NCI-H446 (cell line): ENCODE measurements at regions not wholly inside any gene's neighbourhood (a gene's known extent, or its start where the extent isn't known, plus 50 kb on each side); places are given as distances from the start of the nearest gene placed in this dataset.

ENCODE experiments used
- DNase-seq, 2 experiments: peaks; one replicate each; lab custom pipeline; 2025; lab: John Stamatoyannopoulos, UW

GRCh38 chr10:130799532-130799931, 512.0 kb downstream of the TCERG1L start:
- DNase-seq: no peak

GRCh38 chr10:130800281-130800680, 511.2 kb downstream of the TCERG1L start:
- no peak for DNase-seq

- no peak for DNase-seq
Observed at GRCh38 chr10:130801276-130801675, 510.2 kb downstream of the TCERG1L start.

DNA sequence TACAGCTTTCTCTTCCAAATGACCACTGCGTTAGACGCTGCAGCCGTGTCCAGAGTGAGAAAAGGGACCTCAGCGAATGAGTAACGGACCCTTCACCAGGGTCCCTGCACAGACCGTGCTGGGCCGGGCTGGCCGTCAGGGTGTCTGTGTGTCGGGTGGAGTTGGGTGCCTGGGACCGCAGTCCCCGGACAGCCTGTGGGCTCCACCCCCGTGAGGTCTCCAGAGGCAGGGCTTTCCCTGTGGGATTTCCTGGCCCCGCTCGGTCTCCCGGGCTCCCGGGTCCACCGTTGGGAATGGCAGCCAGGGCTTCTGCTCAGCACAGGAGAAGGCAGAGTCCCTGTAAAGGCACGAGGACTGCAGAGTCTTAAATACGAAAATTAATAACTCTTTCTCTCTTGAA, 509.7 kb downstream of the TCERG1L start:
- no peak for DNase-seq

DNA sequence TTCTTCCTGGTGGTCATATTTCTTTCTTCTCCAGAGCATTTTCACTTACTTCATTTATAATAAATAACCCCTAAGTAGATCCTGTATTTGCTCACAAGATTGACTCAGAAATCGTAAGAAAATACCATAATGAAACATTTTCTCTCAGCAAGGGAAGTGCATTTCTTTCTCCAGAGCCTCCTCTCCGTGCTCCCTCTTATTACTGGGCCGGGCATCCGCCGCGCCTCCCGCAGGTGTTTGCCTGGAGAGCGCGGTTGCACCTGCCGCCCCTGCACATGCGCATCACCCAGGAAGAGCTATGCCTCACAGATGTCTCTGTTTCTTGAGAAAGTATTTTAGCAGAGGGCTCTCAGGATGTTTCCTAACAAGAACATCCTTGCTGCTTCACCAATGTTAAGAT, 509.2 kb downstream of the TCERG1L start:
- DNase-seq: no peak

GRCh38 chr10:130804281-130804680, 507.2 kb downstream of the TCERG1L start:
- no peak for DNase-seq

- DNase-seq: no peak
Observed at GRCh38 chr10:130804778-130805634, 506.5 kb downstream of the TCERG1L start.

DNA sequence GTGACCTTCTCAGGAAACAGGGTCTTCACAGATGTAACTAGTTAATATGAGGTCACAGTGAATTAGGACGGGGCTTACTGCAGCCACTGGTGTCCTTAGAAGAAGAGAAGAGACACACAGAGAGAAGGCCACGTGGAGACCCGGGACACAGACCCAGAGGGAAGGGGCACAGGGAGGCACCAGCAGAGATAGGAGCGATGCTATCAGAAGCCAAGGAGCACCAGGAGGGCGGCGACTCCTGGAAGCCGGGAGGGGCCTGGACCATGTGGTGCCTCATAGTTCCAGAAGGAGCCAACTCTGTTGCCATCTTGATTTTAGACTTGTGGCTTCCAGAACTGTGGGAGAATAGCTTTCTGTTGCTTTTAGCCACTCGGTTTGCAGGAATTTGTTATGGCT, 505.9 kb downstream of the TCERG1L start:
- no peak for DNase-seq

DNA sequence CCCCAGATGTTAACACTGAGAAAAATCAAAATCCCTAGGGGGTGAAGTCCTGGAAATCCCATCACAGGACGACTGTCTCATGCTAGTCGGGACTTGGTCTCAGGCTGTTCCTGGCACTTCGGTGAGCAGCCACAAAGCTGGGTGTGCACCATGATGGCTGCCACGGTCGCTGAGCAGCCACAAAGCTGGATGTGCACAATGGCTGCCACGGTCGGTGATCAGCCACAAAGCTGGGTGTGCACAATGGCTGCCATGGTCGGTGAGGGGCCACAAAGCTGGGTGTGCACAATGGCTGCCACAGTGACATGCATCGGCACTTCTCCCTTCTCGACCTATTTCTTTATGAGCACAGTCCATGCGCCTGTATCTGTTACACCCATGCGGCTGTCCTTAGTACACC, 505.1 kb downstream of the TCERG1L start:
- no peak for DNase-seq

DNA sequence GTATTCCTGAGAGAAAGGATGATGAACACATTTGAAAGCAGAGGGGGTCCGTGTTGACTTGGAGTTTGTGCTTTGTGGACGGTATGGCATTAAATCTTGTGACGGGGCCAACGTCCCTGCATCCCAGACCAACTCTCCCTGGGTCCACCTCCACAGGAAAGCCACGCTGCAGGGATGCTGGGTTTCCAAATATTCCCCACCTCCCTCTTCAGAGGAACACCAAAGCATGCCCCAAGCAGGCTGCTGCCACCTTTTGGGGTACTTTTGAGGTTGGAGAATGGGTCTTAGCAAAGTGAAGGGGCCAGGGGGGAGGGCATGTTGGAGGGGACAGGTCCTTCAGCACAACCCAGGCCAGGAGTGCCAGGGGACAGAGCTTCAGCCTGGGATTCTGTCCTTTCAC, 504.4 kb downstream of the TCERG1L start:
- no peak for DNase-seq

DNA sequence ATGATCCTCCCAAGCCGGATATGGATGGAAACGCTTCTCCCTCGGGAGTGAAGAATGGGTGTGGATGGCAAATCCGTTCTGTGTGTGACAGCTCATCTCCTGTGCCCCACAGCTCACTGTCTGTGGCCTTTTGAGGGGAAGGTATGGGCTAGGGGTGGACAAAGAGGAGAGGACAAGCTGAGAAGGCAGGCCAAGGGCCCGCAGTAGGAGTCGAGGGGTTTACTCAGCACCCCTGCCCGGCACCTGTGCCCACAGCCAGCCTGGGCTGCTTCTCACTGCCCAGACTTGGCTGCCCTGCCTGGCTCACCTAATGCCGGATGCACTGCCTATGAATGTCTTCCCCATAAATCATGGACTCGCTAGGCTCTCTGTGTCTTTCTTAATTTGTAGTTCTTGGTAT, 503.8 kb downstream of the TCERG1L start:
- no peak for DNase-seq

- no peak for DNase-seq
Observed at GRCh38 chr10:130808243-130808642, 503.3 kb downstream of the TCERG1L start.

- DNase-seq: no peak
Observed at GRCh38 chr10:130808686-130809085, 502.8 kb downstream of the TCERG1L start.

- DNase-seq: no peak
Observed at GRCh38 chr10:130809181-130809580, 502.3 kb downstream of the TCERG1L start.

- DNase-seq: no peak
Observed at GRCh38 chr10:130809761-130810515, 501.6 kb downstream of the TCERG1L start.

DNA sequence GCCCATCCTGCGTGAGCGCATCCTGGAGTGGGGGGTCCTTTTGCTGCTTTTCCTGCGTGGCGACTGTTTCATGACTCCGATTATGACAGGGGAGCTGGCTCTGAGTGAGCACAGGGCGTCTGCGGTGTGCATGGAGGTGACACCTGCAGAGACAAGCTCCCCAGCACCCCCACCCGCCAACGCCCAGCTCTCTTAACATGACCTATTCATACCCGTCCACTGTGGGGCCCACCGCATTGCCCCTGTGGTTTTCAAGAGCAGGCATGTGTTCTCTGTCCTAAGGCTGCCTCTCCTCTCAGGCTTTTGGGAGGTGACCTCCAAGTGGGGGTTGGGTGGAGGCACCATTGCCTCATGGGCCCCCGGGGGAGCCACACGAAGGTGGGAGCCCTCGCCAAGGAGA, 500.7 kb downstream of the TCERG1L start:
- DNase-seq: no peak

DNA sequence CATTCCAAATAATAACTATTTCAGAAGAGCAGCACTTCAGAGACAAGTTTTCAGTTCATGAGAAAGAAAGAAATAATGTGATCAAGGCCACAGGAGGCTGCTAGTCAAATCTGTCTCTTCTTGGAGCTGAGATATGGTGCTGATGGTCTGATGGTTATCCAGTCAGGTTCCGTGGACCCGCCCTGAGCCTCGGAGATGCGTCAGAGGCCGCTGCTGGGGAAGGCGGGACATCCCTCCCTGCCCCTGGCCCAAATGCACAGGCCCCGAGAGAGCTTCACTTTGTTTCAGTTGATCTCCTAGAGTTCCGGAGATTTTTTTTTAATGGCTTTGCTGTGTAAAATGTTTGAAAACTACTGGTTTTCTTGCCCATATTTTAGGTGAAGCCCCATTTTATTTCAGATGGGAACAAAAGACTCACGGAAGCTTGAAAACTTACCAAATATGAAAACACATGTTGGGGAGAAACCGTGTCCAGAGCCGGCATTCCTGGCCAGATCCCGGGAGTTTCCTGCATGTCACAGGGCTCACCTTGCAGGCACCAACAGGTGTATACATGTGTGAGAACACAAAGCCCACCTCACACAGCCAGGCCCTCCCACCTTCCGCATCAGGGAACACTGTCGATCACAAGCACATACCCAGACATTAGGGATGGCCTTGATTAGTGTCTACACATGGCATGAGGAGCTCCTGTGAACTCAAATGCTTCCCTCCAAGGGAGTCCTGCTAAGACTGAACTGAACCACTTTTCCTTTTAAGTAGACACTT, 499.0 kb downstream of the TCERG1L start:
- DNase-seq: no peak

- DNase-seq: no peak
Observed at GRCh38 chr10:130814610-130815009, 496.9 kb downstream of the TCERG1L start.

DNA sequence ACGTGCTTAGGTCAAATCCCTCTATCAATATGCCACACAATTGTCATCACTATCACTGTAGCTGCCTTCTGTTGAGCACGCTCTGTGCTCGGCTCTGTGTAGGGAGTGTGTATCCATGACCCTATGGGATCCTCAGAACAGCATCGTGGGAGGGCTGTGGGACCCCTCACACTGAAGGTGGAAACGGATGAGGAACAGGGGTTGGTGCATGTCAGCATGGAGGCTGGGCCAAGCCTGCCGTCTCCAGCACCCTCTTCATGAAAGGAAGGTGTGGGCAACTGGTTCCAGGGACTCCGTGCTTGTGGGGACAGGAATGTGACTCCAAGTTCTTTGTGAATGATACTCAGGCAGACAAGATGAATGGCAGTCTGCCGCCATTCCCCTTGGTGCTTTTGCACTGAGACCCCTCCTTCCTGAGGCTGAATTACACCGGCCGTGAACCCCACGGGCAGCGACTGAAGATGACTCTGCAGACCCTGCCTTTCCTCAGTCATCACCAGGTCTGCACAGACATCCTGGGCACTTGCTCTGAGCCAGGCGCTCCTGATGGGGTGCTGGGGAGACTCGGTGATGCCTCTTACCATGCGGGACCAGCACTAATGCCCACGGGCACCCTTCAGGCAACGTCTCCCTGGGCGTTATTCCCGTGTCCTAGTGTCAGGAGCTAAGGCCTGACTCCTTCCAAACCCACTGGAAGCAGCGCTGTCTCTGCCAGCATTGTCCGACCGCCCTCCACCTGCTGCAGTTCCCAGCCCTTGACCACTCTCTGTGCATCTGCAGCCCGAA, 495.2 kb downstream of the TCERG1L start:
- DNase-seq: no peak

DNA sequence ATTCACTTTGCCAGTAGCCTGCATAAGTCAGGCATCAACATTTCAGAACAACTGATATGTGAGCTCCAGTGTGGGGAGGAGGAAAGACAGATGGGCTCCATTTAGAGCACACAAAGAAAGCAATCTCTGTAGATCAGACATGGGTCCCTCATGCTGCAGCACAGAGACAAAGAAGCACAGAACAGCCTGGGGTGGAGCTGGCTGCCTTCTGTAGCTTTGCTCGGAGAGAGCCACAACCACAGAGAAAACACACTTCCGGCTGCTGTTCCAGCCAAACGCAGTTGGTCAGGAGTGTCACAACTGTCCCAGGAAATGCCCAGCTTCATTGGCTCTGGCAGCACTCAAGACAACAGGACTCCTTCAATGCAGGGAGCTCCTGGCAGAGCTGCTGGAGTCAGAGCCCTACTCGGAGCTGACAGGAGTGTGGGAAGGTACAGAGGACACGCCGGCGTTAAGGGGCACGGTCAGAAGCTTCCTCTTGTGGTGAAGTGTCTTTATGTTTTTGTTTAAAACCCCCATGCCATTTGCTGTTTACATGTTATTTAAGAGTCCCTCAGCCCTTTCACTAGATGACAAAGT, 494.4 kb downstream of the TCERG1L start:
- no peak for DNase-seq

GRCh38 chr10:130817674-130818073, 493.8 kb downstream of the TCERG1L start:
- no peak for DNase-seq
